ENCODE measurements at regions not wholly inside any gene's neighbourhood (a gene's known extent, or its start where the extent isn't known, plus 50 kb on each side); places are given as distances from the start of the nearest gene placed in this dataset.
A peak's percentile ranks its signal among the peaks of the same experiment; 100 is the strongest.
"Not testable (repeated sequence)": the region's sequence is repeated elsewhere in the genome, so short reads cannot be mapped to it uniquely, and the experiment has no call there.

DNA sequence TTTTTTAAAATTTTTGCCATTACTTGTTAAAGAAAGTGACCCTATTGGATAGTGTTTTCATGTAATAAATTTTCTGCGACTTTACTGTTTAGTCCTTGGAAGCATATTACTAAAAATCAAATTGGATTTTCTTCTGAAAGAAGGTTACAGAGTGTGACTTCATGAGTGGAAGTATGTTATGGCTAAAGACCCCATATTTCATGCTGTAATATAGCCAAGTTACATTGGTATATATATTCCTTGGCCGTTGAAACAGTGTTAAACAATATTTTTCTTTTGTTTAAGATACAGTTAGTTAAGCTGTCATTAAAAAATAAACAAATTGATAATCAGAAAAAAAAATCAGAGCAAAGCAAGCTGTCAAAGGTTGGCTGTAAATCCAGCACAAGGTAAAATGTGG is 541.7 kb downstream of the TTLL7 start:
- not testable (repeated sequence) for FAIRE-seq

DNA sequence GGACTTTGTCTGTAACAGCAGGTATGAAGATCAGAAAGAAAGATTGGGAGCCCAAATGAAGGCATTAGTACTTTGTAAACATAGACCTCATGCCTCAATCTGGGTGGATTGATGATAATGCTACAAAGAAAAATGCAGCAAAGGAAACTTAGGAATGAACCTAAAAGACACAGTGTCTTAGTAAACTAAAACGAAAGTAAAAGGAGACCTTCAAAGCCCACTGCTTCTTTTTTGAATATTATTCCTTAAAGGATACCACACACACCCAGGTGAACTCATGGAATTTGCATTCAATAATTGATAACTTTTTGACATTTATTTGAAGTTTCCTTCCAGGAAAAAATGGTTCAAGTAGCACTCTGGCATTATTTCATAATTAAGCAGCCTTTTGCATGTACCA is 543.2 kb downstream of the TTLL7 start:
- FAIRE-seq, result not testable (repeated sequence)

DNA sequence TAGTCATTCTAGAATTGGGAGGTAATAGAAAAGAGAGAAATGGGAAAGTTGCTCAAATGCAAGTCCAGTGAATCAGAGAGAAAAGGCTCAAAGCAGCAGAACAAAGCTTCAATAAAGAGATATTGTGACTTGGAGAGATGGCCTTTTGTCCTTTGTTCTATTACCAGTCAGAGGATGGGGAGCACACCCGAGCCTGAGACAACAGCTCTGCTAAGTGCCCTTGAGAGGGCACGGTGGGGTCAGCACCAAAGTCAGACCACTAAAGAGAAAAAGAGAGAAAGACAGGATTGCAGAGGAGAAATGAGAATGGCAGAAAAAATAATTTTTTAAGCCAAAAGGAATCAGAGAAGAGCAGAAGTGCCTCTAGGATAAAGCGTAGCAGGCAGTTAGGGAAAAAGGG is 553.1 kb downstream of the TTLL7 start:
- FAIRE-seq, result not testable (repeated sequence)

DNA sequence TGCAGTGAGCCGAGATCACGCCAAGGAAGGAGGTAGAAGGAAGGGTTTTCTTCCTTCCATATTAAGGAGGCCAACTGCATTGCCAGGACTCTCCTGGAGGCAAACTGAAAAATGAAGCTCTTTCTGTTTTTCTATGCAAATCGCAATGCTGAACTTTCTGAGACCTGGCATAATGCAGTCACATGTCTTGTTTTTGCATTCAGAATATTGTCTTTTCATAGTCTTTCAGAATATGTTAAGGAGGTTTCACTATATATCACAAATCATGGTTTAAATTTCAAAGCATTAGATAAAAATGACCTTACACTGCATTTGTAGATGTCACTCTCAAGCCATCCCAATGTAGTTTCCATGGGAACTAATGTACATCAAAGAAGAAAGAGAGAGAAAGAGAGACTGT is 556.5 kb downstream of the TTLL7 start:
- FAIRE-seq, result not testable (repeated sequence)

DNA sequence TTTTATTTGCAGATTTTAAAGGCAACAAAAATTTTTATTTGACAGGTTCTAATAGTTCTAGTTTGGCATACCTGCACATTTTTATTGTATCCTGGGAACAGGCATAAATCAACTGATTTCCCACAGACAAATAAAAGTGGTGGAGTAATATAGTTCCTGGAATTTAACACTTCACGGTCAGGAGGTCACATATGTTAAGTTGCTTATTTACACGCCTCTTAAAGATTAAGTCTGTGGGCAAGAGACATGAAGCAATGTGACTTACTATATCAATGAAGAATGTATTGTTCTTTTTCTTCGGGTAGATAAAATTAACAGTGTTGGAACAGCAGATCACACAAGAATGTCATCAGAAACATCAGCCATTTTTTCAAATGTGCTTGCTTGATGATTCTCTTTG is 558.3 kb downstream of the TTLL7 start:
- peak; percentile 71 for FAIRE-seq

DNA sequence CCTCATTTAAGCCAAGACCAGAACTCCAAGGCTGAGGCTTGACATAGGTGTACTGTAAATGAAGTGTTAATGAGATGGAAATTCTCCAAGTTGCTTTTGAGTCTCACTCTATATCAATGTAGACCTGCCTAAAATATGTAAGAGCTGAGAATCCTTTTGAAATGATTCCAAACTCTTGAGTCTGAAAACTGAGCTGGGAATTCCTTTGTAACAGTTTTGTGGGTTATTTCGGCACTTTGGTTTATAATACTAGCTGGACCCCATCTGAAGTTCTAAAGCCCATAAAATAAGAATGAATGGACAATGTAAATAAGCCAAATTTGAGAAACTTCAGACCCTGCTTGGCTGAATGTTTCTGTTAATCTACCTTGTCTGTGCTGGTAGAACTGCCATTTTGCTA is 558.9 kb downstream of the TTLL7 start:
- FAIRE-seq, result not testable (repeated sequence)

DNA sequence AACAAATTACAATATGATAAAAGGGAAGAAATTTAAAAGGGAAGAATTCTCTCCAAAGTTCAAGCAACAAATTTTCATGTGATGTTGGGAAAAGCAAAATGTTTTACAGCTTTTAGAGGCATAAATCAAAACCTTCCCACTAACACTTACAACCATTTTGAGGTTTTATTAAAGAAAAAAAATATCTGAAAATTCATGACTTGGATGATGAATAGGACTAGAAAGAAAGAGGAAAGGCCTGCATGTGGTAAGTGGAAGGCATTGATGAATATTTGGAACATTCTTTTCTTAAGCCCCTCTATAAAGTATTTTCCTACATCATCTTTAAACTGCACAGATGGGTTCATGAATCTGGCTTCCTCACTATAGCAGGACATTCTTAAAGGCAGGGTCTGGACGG is 560.6 kb downstream of the TTLL7 start:
- peak; percentile 29 for FAIRE-seq

DNA sequence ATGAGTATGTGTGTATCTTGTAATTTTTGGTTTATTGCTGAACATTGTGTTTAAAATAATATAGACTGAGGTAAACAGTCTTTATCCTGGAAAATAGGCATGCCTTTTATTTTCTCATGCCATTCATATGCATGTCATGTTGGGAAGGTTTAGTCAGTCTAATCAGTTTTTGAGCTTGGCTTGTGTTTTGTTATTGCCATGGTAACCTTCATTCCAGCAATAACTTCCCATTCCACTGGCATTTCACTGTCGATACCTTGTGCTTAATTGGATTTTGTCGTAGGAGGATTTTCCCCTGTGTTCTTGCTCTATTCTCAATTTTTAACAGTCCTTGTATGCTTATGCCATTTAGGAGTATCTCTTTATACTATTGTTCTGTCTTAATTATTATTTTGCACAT is 563.6 kb downstream of the TTLL7 start:
- not testable (repeated sequence) for FAIRE-seq

DNA sequence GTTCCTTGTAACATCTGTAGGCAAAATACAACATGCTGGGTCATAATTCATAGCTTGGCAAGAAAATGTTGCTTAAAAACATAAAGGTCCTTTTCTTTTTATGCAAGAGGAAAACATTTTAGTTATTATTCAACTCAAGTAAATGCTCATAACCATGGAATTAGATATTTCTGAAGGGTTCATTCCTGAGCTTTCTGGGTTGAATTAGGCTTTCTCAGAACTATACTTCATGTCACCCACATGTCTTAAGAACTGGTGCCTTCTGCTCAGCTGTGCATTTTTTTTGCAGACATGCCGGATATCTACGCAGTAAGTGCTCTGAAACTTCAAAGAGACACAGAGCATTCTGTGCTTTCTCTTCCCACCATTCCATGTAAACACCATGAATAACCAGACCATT is 571.4 kb downstream of the TTLL7 start:
- FAIRE-seq, result not testable (repeated sequence)

DNA sequence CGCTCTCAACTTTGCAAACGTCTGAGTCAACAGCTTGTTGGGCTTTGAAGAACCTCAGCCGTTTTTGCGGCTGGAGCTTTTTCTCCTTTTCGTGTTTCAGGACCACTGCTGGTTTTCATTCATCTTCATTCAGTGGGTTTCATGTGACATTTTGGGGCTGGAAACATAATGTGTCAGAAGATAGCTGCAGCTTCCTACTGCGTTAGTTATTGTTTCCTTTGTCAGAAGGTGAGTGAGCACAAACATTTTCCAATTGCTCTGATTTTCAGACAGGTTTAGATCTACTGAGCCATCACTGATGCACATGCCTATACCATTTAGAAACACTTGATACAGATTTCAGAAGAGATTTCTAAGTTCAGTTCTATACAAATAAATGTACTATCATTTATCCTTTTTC is 575.5 kb downstream of the TTLL7 start:
- FAIRE-seq, result not testable (repeated sequence)

DNA sequence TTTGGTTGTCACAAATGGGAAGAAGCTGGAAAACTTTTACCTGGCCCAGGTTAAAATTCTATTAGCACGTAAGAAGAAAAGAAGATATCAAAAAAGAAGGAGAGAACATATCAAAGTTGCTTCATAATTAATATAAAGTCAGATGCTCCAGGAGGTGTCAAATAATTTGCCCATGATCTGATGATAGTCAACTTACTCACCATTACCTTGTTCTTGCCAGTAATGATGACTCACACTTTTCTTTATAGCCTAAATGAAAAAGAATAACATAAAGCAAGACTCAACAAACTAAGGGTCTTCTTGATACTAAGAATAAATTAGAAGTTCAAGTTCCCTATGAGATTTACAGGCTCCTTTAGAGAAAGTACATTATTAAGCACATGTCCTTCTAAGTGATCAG is 580.4 kb downstream of the TTLL7 start:
- FAIRE-seq, result no peak

DNA sequence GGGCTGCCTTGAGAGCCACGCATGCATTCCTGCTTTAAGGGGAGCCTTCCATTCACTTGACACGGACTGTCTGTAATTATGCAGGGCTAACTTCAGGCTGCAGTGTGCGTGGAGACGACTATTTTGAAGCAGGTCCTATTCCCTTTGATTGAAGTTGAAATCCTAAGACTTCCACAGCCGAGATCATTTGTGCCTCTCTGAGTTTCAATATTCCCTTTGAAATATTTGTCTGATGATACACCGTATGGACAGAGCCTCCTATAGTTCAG is 585.2 kb downstream of the TTLL7 start:
- FAIRE-seq, result not testable (repeated sequence)

DNA sequence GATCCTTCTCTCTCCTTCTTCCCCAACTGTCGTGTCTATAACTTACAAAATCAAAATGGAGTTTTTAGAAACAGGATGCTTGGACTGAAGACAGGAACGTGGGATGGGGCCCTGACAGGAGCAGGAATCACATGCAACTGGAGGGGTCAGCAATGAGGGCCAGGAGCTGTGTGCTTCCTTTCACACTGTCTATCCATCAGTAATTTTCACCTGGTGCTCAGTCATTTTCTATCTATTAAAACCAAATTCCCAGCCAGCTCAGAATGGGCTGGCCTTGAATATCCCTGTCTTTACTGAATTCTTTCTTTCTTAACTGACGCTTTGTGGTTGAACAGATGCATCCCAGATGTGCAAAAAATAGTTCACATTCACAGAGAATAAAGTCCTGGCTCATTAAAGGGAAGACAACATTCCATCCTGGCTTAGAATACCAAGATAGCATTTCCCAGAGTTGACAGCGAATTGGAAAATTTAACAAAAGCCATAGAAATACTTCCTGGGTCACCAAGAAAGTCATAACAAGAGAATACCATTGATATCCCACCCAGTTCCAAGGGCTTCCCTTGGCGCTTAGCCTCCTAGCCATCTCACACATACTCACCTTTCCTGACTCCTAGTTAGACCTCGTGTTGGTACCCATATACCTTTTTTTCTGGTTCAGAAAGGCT is 588.1 kb downstream of the TTLL7 start:
- not testable (repeated sequence) for FAIRE-seq

DNA sequence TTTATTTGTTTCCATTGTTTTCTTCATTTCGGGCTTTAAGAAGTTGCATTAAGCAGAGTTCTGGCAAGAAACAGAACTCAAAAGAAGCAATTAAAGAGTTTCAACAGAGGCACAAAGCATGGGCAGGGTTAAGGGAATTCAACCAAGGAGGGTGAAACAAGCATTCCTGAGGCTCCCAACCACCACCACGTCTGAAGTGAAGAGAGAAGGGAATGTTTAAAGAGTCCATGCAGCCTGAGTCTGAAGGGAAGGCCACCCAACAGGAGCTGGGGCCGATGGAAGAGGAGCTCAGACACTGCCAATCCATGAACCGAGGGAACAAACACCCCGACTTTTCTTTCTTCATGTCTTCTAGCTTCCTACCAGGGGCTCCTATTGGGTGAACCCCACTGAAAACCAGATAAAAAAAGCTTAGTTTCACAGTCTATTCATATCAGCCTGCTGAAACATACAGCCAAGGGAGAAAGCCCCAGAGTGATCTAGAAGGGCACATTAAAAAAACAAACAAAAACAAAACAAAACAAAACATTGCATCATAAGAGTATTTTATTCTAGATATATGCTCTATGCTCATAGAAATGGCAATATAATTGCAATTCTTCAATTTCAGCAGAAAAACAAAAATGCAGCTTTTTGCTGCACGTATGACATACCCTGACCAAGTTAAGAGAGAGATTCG is 592.1 kb downstream of the TTLL7 start:
- FAIRE-seq, result not testable (repeated sequence)

DNA sequence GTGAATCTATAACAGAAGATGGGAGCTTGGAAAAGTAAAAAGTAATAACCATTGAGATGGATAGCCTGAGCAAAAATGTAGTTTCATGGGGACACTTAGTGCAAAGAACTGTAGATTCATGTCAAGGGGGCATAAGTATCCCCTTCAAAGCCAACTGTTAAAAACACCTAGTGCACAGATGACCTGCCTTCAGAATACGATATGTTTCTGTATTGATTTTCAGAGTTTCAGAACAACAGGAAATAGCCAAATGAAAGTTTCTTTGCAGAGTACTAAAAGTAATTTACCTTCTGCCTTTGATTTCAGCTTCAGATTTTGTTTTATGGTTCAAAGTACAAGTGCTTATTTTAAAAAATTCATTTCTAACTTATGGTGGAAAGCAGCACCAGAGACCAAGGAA is 593.1 kb downstream of the TTLL7 start:
- FAIRE-seq, result not testable (repeated sequence)

DNA sequence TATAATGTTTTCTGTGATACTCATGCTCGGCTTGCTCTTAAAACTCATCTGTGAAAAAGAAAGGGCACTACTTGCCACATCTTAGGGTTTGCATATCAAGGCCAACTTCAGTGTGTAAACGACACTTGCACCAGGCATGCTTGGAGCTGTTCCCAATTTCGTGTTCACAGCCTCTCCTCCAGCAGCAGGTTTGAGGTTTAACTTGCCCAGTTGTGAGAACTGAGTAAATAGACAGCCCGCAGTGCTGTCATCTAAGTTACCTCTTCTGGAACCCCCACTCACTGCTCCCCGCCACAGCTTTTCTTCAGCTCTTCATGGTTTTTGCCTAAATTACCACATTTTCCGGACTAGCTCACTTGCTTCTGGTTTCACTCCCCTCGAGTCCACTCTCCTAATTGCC is 595.4 kb downstream of the TTLL7 start:
- FAIRE-seq, result not testable (repeated sequence)

DNA sequence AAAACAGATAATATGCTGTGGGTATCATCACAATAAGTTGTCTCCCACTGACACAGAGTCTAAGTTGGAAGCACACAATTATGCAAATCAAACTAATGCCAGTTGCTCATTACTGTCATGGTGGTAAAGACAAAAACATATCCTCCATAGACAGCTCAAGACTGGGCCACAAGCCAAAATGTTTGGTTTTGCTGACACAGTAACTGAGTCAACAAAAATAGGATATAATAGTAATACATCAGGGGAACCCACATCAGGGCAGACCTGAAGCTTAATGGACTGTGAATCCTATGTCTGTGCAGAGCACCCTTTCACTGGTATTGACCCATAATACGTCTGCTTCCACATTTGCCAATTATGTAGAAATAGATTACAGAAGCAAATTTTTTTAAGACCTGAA is 597.8 kb downstream of the TTLL7 start:
- not testable (repeated sequence) for FAIRE-seq

DNA sequence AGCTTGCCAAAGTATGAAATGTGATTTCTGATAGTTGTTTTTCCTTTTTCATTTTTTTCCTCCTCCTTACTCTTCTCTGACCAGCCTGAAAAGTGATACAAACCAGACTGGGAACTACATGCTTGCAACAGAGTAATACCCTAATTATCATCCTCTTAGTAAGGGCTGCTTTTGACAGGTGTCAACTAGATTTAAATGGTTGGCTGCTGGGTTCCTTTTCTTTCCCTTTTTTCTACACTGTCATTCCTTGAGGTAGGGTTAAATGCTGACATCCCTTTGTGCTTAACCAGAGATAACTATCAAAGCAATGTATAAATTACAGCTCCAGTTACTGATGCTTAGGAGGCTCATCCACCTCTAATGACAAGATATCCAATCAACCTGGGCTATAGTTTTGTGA is 598.8 kb downstream of the TTLL7 start:
- not testable (repeated sequence) for FAIRE-seq

DNA sequence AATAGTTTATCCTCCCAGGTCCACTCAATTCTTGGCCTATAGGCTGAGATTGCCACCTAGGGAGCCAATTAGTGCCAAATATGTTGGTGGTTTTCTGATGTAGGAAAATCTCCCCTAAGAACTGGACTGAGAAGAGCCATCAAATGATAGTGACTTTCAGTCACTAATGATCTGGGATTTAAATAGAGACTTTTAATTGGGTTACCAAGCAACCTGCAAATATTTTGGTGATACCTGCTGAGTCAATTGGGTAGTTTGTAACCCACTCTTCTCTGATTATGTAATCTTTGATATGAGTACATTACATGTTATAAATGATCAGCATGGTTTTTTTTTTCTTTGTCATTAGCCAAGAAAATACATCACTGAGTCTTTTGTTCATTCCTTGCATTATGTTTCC is 600.8 kb downstream of the TTLL7 start:
- not testable (repeated sequence) for FAIRE-seq

DNA sequence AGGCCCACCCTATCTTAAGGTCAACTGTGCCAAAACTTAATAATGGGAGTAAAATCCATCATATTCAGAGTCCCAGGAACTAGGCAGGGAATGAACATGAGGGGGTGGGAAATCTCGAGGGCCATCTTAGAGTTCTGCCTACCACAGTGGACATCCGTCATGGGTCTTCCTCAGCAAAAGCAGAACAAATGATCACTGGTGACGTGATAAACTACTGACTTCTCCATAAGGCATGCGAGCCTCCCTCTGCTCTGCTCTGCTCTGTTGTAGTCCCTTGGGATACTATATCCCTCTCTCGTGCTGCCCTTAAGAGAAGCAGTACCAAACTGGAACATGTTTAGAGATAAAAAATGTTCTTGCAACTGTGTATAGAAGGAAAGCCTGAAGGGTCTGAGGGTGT is 603.8 kb downstream of the TTLL7 start:
- FAIRE-seq, result not testable (repeated sequence)

DNA sequence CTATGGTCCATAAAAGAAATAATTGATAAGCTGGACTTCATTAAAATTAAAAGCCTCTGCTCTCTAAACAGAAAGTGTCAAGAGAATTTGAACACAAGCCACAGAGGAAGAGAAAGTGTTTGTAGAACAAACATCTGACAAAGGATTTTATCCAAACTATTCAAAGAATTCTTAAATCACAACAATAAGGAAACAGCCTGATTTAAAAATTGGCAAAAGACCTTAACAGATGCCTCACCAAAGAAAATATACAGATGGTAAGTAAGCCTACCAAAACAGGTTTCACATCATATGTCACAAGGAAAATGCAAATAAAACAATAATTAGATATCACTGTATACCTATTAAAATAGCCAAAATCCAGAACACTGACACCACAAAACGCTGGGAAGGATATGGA is 612.0 kb downstream of the TTLL7 start:
- not testable (repeated sequence) for FAIRE-seq

DNA sequence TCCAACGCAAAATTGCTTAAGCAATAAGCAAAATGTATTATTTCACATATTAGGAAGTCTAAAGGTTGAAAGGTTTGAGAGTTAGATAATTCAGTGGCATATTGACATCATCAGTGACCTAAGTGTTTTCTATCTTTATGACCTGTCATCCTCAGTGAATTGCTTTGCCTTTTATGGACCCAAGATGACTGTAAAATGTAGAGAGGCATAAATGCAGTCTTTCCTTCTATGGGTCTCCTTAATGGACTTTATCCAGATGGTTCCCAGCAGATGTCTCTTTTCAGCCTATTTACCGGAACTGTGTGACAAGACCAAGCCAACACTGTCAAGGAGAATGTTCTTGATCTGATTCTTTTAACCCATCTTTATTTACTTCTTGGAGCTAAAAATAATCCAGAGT is 615.8 kb downstream of the TTLL7 start:
- FAIRE-seq, result not testable (repeated sequence)

DNA sequence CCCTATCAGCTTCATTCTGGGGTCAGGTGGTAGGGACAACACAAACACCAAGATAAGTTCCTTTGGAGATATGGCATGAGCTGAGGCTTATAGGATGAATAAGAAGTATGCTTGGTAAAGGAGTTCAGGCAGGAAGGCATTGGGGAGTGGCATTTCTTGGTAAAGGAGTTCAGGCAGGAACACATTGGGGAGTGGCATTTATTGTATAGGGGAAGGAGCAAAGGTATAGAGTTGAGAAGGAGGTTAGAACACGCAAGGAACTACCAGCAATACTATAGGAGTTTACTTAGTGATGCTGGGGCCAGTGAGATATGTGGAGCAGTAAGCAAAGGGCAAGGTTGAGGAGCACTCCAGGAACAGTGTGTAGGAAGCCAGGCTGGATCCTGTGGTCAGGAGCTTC is 625.9 kb downstream of the TTLL7 start:
- FAIRE-seq, result not testable (repeated sequence)

DNA sequence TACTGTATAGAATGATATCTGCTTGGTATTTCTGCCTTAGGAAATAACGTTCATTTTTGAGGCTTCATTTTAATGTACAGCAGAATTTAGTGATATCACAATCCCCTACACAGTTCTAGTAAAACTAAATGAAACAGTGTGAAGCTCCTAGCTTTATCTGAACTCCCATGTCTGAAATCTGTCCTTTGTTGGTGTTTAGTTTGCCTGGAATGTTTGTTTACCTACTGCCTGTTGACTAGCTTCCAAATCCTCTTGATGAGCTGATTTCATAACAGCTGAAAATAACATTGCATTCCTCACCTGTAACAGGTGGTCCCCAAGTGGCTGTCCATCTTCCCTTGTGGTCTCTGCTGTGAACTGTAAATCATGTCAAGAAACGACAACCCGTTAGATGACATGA is 629.1 kb downstream of the TTLL7 start:
- not testable (repeated sequence) for FAIRE-seq

DNA sequence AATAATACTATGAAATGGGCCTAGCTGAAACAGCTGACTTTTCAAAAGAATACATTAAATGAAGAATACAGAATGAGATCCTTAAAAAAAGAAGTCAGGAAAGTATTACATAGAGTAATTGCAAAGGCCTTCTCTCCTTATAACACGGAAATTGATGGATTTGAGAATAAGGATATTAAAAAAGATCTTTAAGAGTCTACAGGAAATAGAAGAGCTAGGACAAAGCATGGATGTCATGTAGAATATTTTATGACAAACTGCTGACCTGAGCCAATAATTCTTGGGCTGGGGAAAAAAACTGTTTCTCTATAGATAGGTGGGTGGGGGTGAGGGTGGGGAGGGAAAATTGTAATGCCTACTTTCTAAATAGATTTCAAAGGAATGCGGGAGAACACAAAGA is 633.6 kb downstream of the TTLL7 start:
- not testable (repeated sequence) for FAIRE-seq
